IMR-90 (cell line): ENCODE measurements at regions not wholly inside any gene's neighbourhood (a gene's known extent, or its start where the extent isn't known, plus 50 kb on each side); places are given as distances from the start of the nearest gene placed in this dataset.

Source experiments
- ATAC-seq: fragments of 200-7000 bp; cut with Tn5 transposase; 2 replicates; pipeline ENCODE4 v1.9.1; 2020; ENCODE audit warnings: low read depth, mild to moderate bottlenecking, moderate library complexity
- BruUV-seq: library from RNA; stranded (reverse); fragments of 400-500 nt; replicated peaks from 2 replicates; lab custom pipeline; 2021; lab: Mats Ljungman, UMichigan
- CTCF ChIA-PET: fragments of 300-600 bp; formaldehyde crosslinking; extraction: SDS; loops from one replicate; lab custom pipeline; 2021; ENCODE audit warnings: antibody characterized with exemption; lab: Yijun Ruan, JAX
- POLR2A ChIA-PET: fragments of 300-600 bp; sonication (Branson Sonifier 250); formaldehyde crosslinking; loops from one replicate; lab custom pipeline; 2022; ENCODE audit warnings: antibody characterized with exemption; ENCODE audit not compliant: unreplicated experiment; lab: Charles Lee
- DNase-seq: peaks from one replicate; pipeline ENCODE4 v3.0.0; 2013
- H2AFZ ChIP-seq: replicated peaks from 2 replicates; pipeline ENCODE3; 2013; ENCODE audit warnings: low read length, mild to moderate bottlenecking; ENCODE audit not compliant: poor library complexity
- H2AK5ac ChIP-seq: 2 replicates; pipeline ENCODE4 v1.6.1; 2013; ENCODE audit warnings: low read depth, low read length, inconsistent platforms
- H2AK9ac ChIP-seq: replicated peaks from 2 replicates; pipeline ENCODE3; 2013; ENCODE audit warnings: mild to moderate bottlenecking, low read depth, low read length, moderate library complexity; ENCODE audit not compliant: poor library complexity
- H2BK120ac ChIP-seq: 2 replicates; pipeline ENCODE4 v1.6.1; 2013; ENCODE audit warnings: low read depth, low read length, inconsistent platforms
- H2BK15ac ChIP-seq: 3 replicates; pipeline ENCODE4 v1.6.1; 2013; ENCODE audit warnings: low read depth, low read length, inconsistent platforms
- H2BK20ac ChIP-seq: 2 replicates; pipeline ENCODE4 v1.6.1; 2013; ENCODE audit warnings: low read depth, mild to moderate bottlenecking, inconsistent platforms, low read length, moderate library complexity
- H2BK5ac ChIP-seq: 2 replicates; pipeline ENCODE4 v1.6.1; 2013; ENCODE audit warnings: mild to moderate bottlenecking, low read depth, low read length, inconsistent platforms; ENCODE audit not compliant: poor library complexity, severe bottlenecking
- H3K14ac ChIP-seq: replicated peaks from 2 replicates; pipeline ENCODE4 v1.6.1; 2013; ENCODE audit warnings: low read depth, low read length, inconsistent platforms
- H3K18ac ChIP-seq: 2 replicates; pipeline ENCODE4 v1.6.1; 2013; ENCODE audit warnings: low read depth, low read length, control low read depth
- H3K23ac ChIP-seq: 2 replicates; pipeline ENCODE4 v1.6.1; 2013; ENCODE audit warnings: low read depth, low read length, inconsistent platforms
- H3K27ac ChIP-seq: 2 replicates; pipeline ENCODE4 v1.5.1; 2013; ENCODE audit warnings: mild to moderate bottlenecking, control low read depth, low read length; ENCODE audit not compliant: insufficient read depth
- H3K27me3 ChIP-seq: 2 replicates; pipeline ENCODE4 v1.6.1; 2013; ENCODE audit warnings: low read length; ENCODE audit not compliant: control insufficient read depth, insufficient read depth
- H3K36me3 ChIP-seq: 2 replicates; pipeline ENCODE4 v1.6.1; 2013; ENCODE audit warnings: low read length, mixed read lengths; ENCODE audit not compliant: control insufficient read depth, insufficient read depth
- H3K4ac ChIP-seq: 2 replicates; pipeline ENCODE4 v1.6.1; 2013; ENCODE audit warnings: low read depth, low read length, inconsistent platforms
- H3K4me1 ChIP-seq: 2 replicates; pipeline ENCODE4 v1.6.1; 2013; ENCODE audit warnings: low read length, mixed read lengths; ENCODE audit not compliant: control insufficient read depth, insufficient read depth
- H3K4me2 ChIP-seq: 2 replicates; pipeline ENCODE4 v1.6.1; 2013; ENCODE audit warnings: low read depth, mild to moderate bottlenecking, control low read depth, low read length, moderate library complexity
- H3K4me3 ChIP-seq: 2 replicates; pipeline ENCODE4 v1.5.1; 2013; ENCODE audit warnings: low read depth, mild to moderate bottlenecking, control low read depth, low read length, moderate library complexity; ENCODE audit not compliant: insufficient read depth
- H3K56ac ChIP-seq: 2 replicates; pipeline ENCODE4 v1.6.1; 2013; ENCODE audit warnings: low read length, inconsistent platforms; ENCODE audit not compliant: insufficient read depth; ENCODE audit errors: extremely low read depth
- H3K79me1 ChIP-seq, 2 experiments: 2 replicates each; pipeline ENCODE4 v1.6.1; 2013; ENCODE audit warnings: low read length in 2 of 2, inconsistent platforms in 1 of 2, low read depth in 1 of 2
- H3K9ac ChIP-seq: 2 replicates; pipeline ENCODE4 v1.6.1; 2013; ENCODE audit warnings: low read depth, low read length, control low read depth
- H3K9me1 ChIP-seq: 2 replicates; pipeline ENCODE4 v1.6.1; 2013; ENCODE audit warnings: low read length, inconsistent platforms; ENCODE audit not compliant: insufficient read depth
- H3K9me3 ChIP-seq: 2 replicates; pipeline ENCODE4 v1.6.1; 2013; ENCODE audit warnings: low read length; ENCODE audit not compliant: control insufficient read depth, insufficient read depth
- H4K20me1 ChIP-seq: 2 replicates; pipeline ENCODE4 v1.6.1; 2013; ENCODE audit warnings: low read length, inconsistent platforms; ENCODE audit not compliant: insufficient read depth
- H4K5ac ChIP-seq: 2 replicates; pipeline ENCODE4 v1.6.1; 2013; ENCODE audit warnings: mild to moderate bottlenecking, low read depth, low read length, control low read depth
- H4K8ac ChIP-seq, 2 experiments: 2 replicates each; pipeline ENCODE4 v1.6.1; 2013; ENCODE audit warnings: low read depth in 2 of 2, low read length in 2 of 2, control low read depth in 1 of 2, inconsistent platforms in 1 of 2
- H4K91ac ChIP-seq: 2 replicates; pipeline ENCODE4 v1.6.1; 2013; ENCODE audit warnings: low read depth, low read length, inconsistent platforms; ENCODE audit not compliant: insufficient read depth
- BHLHE40 ChIP-seq: fragments of 150-350 bp; IDR thresholded peaks from 2 replicates; pipeline ENCODE4 v1.6.1; 2016; ENCODE audit warnings: mild to moderate bottlenecking, low read depth, low read length
- CHD1 ChIP-seq: IDR thresholded peaks from 2 replicates; pipeline ENCODE4 v1.6.1; 2012; ENCODE audit warnings: low read depth, low read length, improper control_type of control experiment
- FOS ChIP-seq: fragments of 150-350 bp; IDR thresholded peaks from 2 replicates; pipeline ENCODE4 v1.6.1; 2016; ENCODE audit warnings: low read depth, low read length
- MAZ ChIP-seq: IDR thresholded peaks from 2 replicates; pipeline ENCODE4 v1.6.1; 2012; ENCODE audit warnings: low read depth, mild to moderate bottlenecking, low read length, improper control_type of control experiment, moderate library complexity, borderline replicate concordance
- MXI1 ChIP-seq: IDR thresholded peaks from 2 replicates; pipeline ENCODE4 v1.6.1; 2012; ENCODE audit warnings: low read depth, mild to moderate bottlenecking, low read length, moderate library complexity, borderline replicate concordance
- RCOR1 ChIP-seq: IDR thresholded peaks from 2 replicates; pipeline ENCODE4 v1.6.1; 2012; ENCODE audit warnings: mild to moderate bottlenecking, low read length, improper control_type of control experiment; ENCODE audit not compliant: insufficient replicate concordance
- RFX5 ChIP-seq: IDR thresholded peaks from 2 replicates; pipeline ENCODE4 v1.8.0; 2012; ENCODE audit warnings: low read depth, mild to moderate bottlenecking, low read length, moderate library complexity
- WGBS, 2 experiments: methylation state at CpG; one replicate each; pipeline versions ENCODE4 v1.1.5 to v1.1.7; 2013; ENCODE audit warnings: missing lambda C conversion rate in 2 of 2; ENCODE audit not compliant: insufficient read length in 1 of 2; ENCODE audit errors: extremely low coverage in 2 of 2; 5-methylcytosine and 5-hydroxymethylcytosine counted together
- dilution Hi-C: fragments of 300-500 bp; cut with HindIII; formaldehyde crosslinking; loops from one replicate; pipeline ENCODE4 v1.14.3; 2018; ENCODE audit warnings: low sequenced_read_pairs; ENCODE audit not compliant: unreplicated experiment
- in situ Hi-C: fragments of 300-500 bp; cut with MboI; formaldehyde crosslinking; loops from 3 replicates; pipeline ENCODE4 v1.14.3; 2019; ENCODE audit warnings: low sequenced_read_pairs, inconsistent platforms, mixed read lengths
- intact Hi-C: fragments of 100-400 bp; cut with micrococcal nuclease; formaldehyde crosslinking; loops from 2 replicates; pipeline ENCODE4 v1.10.0; 2022
- TF ChIP-seq, protein P1 (sequence below): conservative IDR thresholded peaks from 2 replicates; pipeline ENCODE4 v1.5.1; 2012; ENCODE audit warnings: mild to moderate bottlenecking, low read depth, low read length, improper control_type of control experiment
- TF ChIP-seq, protein P2 (sequence below): fragments of 150-350 bp; IDR thresholded peaks from 2 replicates; pipeline ENCODE4 v1.6.1; 2016; ENCODE audit warnings: low read depth, mild to moderate bottlenecking, low read length, moderate library complexity, borderline replicate concordance
- TF ChIP-seq, protein P3 (sequence below): fragments of 150-350 bp; IDR thresholded peaks from 2 replicates; pipeline ENCODE4 v1.6.1; 2017; ENCODE audit warnings: mild to moderate bottlenecking, antibody characterized with exemption, low read length, low read depth

DNA sequence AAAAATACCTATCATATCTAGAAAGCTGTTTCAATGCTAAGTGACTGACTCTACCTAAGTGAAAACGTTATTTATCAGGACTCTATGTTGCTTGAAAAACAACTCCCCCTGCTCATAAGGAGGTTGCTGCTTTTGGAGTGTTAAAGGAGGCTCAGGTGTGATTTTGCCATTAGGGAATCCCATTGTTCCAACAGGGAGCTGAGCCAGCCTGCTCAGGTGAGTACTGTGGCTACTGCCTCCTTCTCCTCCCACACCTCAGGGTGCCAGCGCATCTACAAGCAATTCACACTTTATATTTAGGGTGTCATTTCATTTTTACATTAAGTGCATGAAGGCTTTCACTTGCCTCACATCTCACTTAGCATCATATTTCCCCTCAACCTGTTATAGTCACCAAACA lies 84.7 kb downstream of the SEM1 start:
- no peak for DNase-seq
- BruUV-seq: no TSS peak
- dilution Hi-C loops: no loop called here

More for the DNA sequence above, 84.7 kb downstream of the SEM1 start:
- CTCF ChIA-PET: no interaction called here
- Histone ChIP-seq H2BK5ac (no peak overlapping the region), H4K91ac (no peak overlapping the region), H3K4me3 (no peak overlapping the region), H3K27me3 (no peaks in the 10 kb centered on the region), H4K5ac (no peak overlapping the region), H2AFZ (no peak overlapping the region), H3K9me1 (no peaks in the 10 kb centered on the region), H3K56ac (no peak overlapping the region), H3K9ac (no peak overlapping the region), H3K4me1 (no peaks in the 10 kb centered on the region), H2BK120ac (no peak overlapping the region), H4K20me1 (no peaks in the 10 kb centered on the region), H3K27ac (no peak overlapping the region), H3K36me3 (no peaks in the 10 kb centered on the region), H3K79me1 (no peaks in the 10 kb centered on the region), H3K23ac (no peak overlapping the region), H2BK20ac (no peak overlapping the region), H3K4ac (no peak overlapping the region), H3K9me3 (no peaks in the 10 kb centered on the region), H3K4me2 (no peak overlapping the region), H3K18ac (no peak overlapping the region), H2AK9ac (no peak overlapping the region), H4K8ac (no peak overlapping the region), H2BK15ac (no peak overlapping the region), H3K14ac (no peak overlapping the region), H2AK5ac (no peak overlapping the region)
- no peak for ATAC-seq
- POLR2A ChIA-PET: no interaction called here
- in situ Hi-C loops: no loop called here
- intact Hi-C loops: no loop called here
- WGBS, 2 experiments: no CpG with 5 or more reads among the region's 2 CpGs
- no peak for TF ChIP-seq CHD1
- TF ChIP-seq, protein P1, sequence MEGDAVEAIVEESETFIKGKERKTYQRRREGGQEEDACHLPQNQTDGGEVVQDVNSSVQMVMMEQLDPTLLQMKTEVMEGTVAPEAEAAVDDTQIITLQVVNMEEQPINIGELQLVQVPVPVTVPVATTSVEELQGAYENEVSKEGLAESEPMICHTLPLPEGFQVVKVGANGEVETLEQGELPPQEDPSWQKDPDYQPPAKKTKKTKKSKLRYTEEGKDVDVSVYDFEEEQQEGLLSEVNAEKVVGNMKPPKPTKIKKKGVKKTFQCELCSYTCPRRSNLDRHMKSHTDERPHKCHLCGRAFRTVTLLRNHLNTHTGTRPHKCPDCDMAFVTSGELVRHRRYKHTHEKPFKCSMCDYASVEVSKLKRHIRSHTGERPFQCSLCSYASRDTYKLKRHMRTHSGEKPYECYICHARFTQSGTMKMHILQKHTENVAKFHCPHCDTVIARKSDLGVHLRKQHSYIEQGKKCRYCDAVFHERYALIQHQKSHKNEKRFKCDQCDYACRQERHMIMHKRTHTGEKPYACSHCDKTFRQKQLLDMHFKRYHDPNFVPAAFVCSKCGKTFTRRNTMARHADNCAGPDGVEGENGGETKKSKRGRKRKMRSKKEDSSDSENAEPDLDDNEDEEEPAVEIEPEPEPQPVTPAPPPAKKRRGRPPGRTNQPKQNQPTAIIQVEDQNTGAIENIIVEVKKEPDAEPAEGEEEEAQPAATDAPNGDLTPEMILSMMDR: no peak
- TF ChIP-seq BHLHE40: no peak
- no peak for TF ChIP-seq RFX5
- TF ChIP-seq, protein P2, sequence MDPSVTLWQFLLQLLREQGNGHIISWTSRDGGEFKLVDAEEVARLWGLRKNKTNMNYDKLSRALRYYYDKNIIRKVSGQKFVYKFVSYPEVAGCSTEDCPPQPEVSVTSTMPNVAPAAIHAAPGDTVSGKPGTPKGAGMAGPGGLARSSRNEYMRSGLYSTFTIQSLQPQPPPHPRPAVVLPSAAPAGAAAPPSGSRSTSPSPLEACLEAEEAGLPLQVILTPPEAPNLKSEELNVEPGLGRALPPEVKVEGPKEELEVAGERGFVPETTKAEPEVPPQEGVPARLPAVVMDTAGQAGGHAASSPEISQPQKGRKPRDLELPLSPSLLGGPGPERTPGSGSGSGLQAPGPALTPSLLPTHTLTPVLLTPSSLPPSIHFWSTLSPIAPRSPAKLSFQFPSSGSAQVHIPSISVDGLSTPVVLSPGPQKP: no peak
- TF ChIP-seq FOS: no peak
- TF ChIP-seq, protein P3, sequence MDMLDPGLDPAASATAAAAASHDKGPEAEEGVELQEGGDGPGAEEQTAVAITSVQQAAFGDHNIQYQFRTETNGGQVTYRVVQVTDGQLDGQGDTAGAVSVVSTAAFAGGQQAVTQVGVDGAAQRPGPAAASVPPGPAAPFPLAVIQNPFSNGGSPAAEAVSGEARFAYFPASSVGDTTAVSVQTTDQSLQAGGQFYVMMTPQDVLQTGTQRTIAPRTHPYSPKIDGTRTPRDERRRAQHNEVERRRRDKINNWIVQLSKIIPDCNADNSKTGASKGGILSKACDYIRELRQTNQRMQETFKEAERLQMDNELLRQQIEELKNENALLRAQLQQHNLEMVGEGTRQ: no peak
- TF ChIP-seq RCOR1: no peak
- TF ChIP-seq MAZ: no peak
- no peak for TF ChIP-seq MXI1
